ENCODE measurements at regions not wholly inside any gene's neighbourhood (a gene's known extent, or its start where the extent isn't known, plus 50 kb on each side); places are given as distances from the start of the nearest gene placed in this dataset.
"Not testable (repeated sequence)": the region's sequence is repeated elsewhere in the genome, so short reads cannot be mapped to it uniquely, and the experiment has no call there.

GRCh38 chr4:9537101-9537500 lies 92.9 kb downstream of the DEFB131A start:
- H3K9me3 Mint-ChIP-seq; H3K4me3 Mint-ChIP-seq; H3K4me1 ChIP-seq (ENCODE audit: insufficient read depth, low read length); H3K9me3 ChIP-seq (ENCODE audit: control insufficient read depth in 1 of 2, low read length in 2 of 2); CTCF ChIA-PET (ENCODE audit: partially characterized antibody); H3K4me1 Mint-ChIP-seq; H3K27ac Mint-ChIP-seq; H3K4me3 ChIP-seq (ENCODE audit: low read length in 2 of 2); DNase-seq; H3K36me3 ChIP-seq (ENCODE audit: insufficient read depth, low read length); H3K36me3 Mint-ChIP-seq; H3K27me3 ChIP-seq (ENCODE audit: insufficient read depth, low read length); POLR2A ChIA-PET (ENCODE audit: partially characterized antibody); H3K27ac ChIP-seq (ENCODE audit: low read depth, low read length); H3K27me3 Mint-ChIP-seq: not testable (repeated sequence)
- intact Hi-C loops (cut with micrococcal nuclease), result loop anchor here (10.0 kb wide), 1 partner anchor 478 kb away; no protein-coding TSS in a partner anchor

DNA sequence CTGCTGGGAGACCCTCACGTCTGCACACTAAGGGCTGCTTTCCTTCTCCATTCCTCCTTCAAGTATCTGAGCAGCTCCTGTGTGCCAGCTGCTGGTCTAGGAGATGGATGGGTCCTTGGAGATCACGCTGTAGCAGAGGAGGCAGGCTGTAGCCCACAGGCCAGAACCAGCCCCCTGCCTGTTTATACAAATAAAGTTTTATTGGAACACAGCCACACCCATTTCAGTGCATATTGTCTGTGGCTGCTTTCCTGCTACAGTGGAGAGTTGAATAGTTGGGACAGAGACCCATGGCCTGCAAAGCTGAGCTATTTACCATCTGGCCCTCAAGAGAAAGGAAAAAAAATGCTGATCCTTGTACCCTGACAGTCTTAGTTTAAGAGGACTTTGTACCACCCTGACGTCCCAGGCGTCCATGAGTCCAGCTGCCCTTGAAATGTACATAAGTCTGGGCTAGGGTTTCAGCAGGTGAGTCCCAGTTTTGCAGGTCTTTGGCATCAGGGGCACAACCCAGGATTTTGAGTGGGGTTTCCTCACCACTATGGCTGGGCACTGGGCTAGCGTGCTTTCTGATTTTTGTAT lies 95.8 kb downstream of the DEFB131A start:
- H3K9me3 ChIP-seq (ENCODE audit: control insufficient read depth in 1 of 2, low read length in 2 of 2); H3K27ac ChIP-seq (ENCODE audit: low read depth, low read length); H3K27ac Mint-ChIP-seq; DNase-seq; CTCF ChIA-PET (ENCODE audit: partially characterized antibody); H3K4me3 ChIP-seq (ENCODE audit: low read length in 2 of 2); H3K4me3 Mint-ChIP-seq; POLR2A ChIA-PET (ENCODE audit: partially characterized antibody); H3K27me3 ChIP-seq (ENCODE audit: insufficient read depth, low read length); H3K27me3 Mint-ChIP-seq; H3K9me3 Mint-ChIP-seq; H3K36me3 Mint-ChIP-seq; H3K4me1 ChIP-seq (ENCODE audit: insufficient read depth, low read length); H3K36me3 ChIP-seq (ENCODE audit: insufficient read depth, low read length); H3K4me1 Mint-ChIP-seq: not testable (repeated sequence)
- intact Hi-C loops (cut with micrococcal nuclease), result loop anchor here (10.0 kb wide), 1 partner anchor 475 kb away; no protein-coding TSS in a partner anchor

- H3K27ac ChIP-seq (ENCODE audit: low read depth, low read length); H3K9me3 Mint-ChIP-seq; H3K4me1 ChIP-seq (ENCODE audit: insufficient read depth, low read length); H3K36me3 Mint-ChIP-seq; H3K27me3 ChIP-seq (ENCODE audit: insufficient read depth, low read length); H3K4me3 Mint-ChIP-seq; H3K9me3 ChIP-seq (ENCODE audit: control insufficient read depth in 1 of 2, low read length in 2 of 2); DNase-seq; H3K4me1 Mint-ChIP-seq; intact Hi-C loops (cut with micrococcal nuclease); H3K27me3 Mint-ChIP-seq; H3K4me3 ChIP-seq (ENCODE audit: low read length in 2 of 2); POLR2A ChIA-PET (ENCODE audit: partially characterized antibody); H3K27ac Mint-ChIP-seq; H3K36me3 ChIP-seq (ENCODE audit: insufficient read depth, low read length): not testable (repeated sequence)
- CTCF ChIA-PET (ENCODE audit: partially characterized antibody), result interaction anchor here (0.7 kb wide), 1 partner anchor 49 kb away, joined by 4 read pairs; no protein-coding TSS in a partner anchor
These were observed 97.2 kb downstream of the DEFB131A start for GRCh38 chr4:9541388-9541915.

- H3K4me1 ChIP-seq (ENCODE audit: insufficient read depth, low read length); H3K4me1 Mint-ChIP-seq; H3K27me3 ChIP-seq (ENCODE audit: insufficient read depth, low read length); H3K36me3 ChIP-seq (ENCODE audit: insufficient read depth, low read length); H3K27ac Mint-ChIP-seq; H3K9me3 ChIP-seq (ENCODE audit: control insufficient read depth in 1 of 2, low read length in 2 of 2); CTCF ChIA-PET (ENCODE audit: partially characterized antibody); H3K27me3 Mint-ChIP-seq; POLR2A ChIA-PET (ENCODE audit: partially characterized antibody); H3K4me3 ChIP-seq (ENCODE audit: low read length in 2 of 2); H3K27ac ChIP-seq (ENCODE audit: low read depth, low read length); intact Hi-C loops (cut with micrococcal nuclease); DNase-seq; H3K9me3 Mint-ChIP-seq; H3K36me3 Mint-ChIP-seq; H3K4me3 Mint-ChIP-seq: not testable (repeated sequence)
These were observed 100.6 kb downstream of the DEFB131A start for GRCh38 chr4:9544851-9545250.

DNA sequence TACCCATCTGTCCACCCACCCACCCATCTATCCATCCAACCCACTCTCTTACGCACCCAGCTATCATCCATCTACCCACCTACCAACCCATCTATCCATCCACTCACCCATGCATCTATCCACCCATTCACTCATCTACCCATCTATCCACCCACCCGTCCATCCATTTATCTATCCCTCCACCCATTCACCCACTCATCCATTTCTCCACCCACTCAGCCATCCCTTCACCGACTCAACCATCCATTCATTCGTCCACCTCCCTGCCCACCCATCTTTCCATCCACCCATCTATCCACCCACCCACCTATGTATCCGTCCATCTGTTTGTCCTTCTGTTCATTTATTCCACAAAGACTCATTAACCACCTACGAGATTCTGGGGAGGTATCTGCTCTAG lies 103.3 kb downstream of the DEFB131A start:
- DNase-seq; H3K4me1 ChIP-seq (ENCODE audit: insufficient read depth, low read length); H3K27me3 Mint-ChIP-seq; H3K4me3 ChIP-seq (ENCODE audit: low read length in 2 of 2); POLR2A ChIA-PET (ENCODE audit: partially characterized antibody); H3K4me3 Mint-ChIP-seq; CTCF ChIA-PET (ENCODE audit: partially characterized antibody); H3K27me3 ChIP-seq (ENCODE audit: insufficient read depth, low read length); intact Hi-C loops (cut with micrococcal nuclease); H3K9me3 Mint-ChIP-seq; H3K27ac ChIP-seq (ENCODE audit: low read depth, low read length); H3K36me3 ChIP-seq (ENCODE audit: insufficient read depth, low read length); H3K4me1 Mint-ChIP-seq; H3K27ac Mint-ChIP-seq; H3K36me3 Mint-ChIP-seq; H3K9me3 ChIP-seq (ENCODE audit: control insufficient read depth in 1 of 2, low read length in 2 of 2): not testable (repeated sequence)

GRCh38 chr4:9556076-9556475 lies 111.9 kb downstream of the DEFB131A start:
- H3K4me3 ChIP-seq (ENCODE audit: low read length in 2 of 2); H3K36me3 Mint-ChIP-seq; DNase-seq; H3K4me1 Mint-ChIP-seq; H3K36me3 ChIP-seq (ENCODE audit: insufficient read depth, low read length); H3K9me3 ChIP-seq (ENCODE audit: control insufficient read depth in 1 of 2, low read length in 2 of 2); H3K9me3 Mint-ChIP-seq; H3K4me3 Mint-ChIP-seq; intact Hi-C loops (cut with micrococcal nuclease); H3K27ac ChIP-seq (ENCODE audit: low read depth, low read length); H3K27me3 ChIP-seq (ENCODE audit: insufficient read depth, low read length); CTCF ChIA-PET (ENCODE audit: partially characterized antibody); H3K27me3 Mint-ChIP-seq; H3K27ac Mint-ChIP-seq; POLR2A ChIA-PET (ENCODE audit: partially characterized antibody); H3K4me1 ChIP-seq (ENCODE audit: insufficient read depth, low read length): not testable (repeated sequence)

- H3K4me3 ChIP-seq (ENCODE audit: low read length in 2 of 2); H3K27me3 Mint-ChIP-seq; DNase-seq; H3K4me1 ChIP-seq (ENCODE audit: insufficient read depth, low read length); H3K4me3 Mint-ChIP-seq; H3K36me3 Mint-ChIP-seq; H3K4me1 Mint-ChIP-seq; H3K27ac ChIP-seq (ENCODE audit: low read depth, low read length); H3K27me3 ChIP-seq (ENCODE audit: insufficient read depth, low read length); H3K36me3 ChIP-seq (ENCODE audit: insufficient read depth, low read length); intact Hi-C loops (cut with micrococcal nuclease); H3K27ac Mint-ChIP-seq; H3K9me3 ChIP-seq (ENCODE audit: control insufficient read depth in 1 of 2, low read length in 2 of 2); CTCF ChIA-PET (ENCODE audit: partially characterized antibody): not testable (repeated sequence)
- H3K9me3 Mint-ChIP-seq, result peaks cover 5 to 53% (median 45%) of the 10 kb centered on the region in 8 donors
- POLR2A ChIA-PET (ENCODE audit: partially characterized antibody), result interaction anchor here (0.5 kb wide), 1 partner anchor 55 kb away, joined by 3 read pairs; no protein-coding TSS in a partner anchor
These were observed 133.7 kb downstream of the DEFB131A start for GRCh38 chr4:9577869-9578268.

DNA sequence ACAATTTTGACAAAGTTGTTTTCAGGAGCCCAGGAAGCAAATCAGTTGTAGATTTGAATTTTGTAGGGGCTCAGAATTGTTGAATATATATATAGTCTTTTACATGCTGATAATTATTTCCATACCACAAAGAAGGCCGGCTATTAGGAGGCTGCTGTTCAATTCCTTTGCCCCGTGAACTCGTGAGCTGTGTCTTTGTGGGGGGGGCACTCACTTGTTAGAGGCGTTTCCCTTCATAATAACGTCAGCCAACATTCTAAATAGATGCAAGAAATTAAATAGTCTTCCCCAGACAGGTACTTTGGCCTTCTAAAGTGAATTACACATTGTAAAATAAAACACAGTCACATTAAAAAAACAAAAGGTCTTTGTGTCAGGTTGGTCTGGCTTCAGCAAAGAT lies 138.7 kb downstream of the DEFB131A start:
- POLR2A ChIA-PET (ENCODE audit: partially characterized antibody); DNase-seq; H3K27me3 Mint-ChIP-seq; H3K4me3 ChIP-seq (ENCODE audit: low read length in 2 of 2); H3K4me1 Mint-ChIP-seq; H3K36me3 ChIP-seq (ENCODE audit: insufficient read depth, low read length); H3K4me3 Mint-ChIP-seq; H3K36me3 Mint-ChIP-seq; H3K4me1 ChIP-seq (ENCODE audit: insufficient read depth, low read length); H3K9me3 ChIP-seq (ENCODE audit: control insufficient read depth in 1 of 2, low read length in 2 of 2); CTCF ChIA-PET (ENCODE audit: partially characterized antibody); H3K27ac Mint-ChIP-seq; H3K27ac ChIP-seq (ENCODE audit: low read depth, low read length); H3K27me3 ChIP-seq (ENCODE audit: insufficient read depth, low read length); intact Hi-C loops (cut with micrococcal nuclease): not testable (repeated sequence)
- H3K9me3 Mint-ChIP-seq, result peaks cover 0 to 40% (median 25%) of the 10 kb centered on the region in 8 donors
